GM21737 (cell line): ENCODE measurements at regions not wholly inside any gene's neighbourhood (a gene's known extent, or its start where the extent isn't known, plus 50 kb on each side); places are given as distances from the start of the nearest gene placed in this dataset.

Experiments
- ATAC-seq: cut with Tn5 transposase; IDR thresholded peaks from one replicate; pipeline ENCODE4 v1.9.1; 2021; ENCODE audit warnings: mild to moderate bottlenecking, moderate library complexity; ENCODE audit not compliant: unreplicated experiment

DNA sequence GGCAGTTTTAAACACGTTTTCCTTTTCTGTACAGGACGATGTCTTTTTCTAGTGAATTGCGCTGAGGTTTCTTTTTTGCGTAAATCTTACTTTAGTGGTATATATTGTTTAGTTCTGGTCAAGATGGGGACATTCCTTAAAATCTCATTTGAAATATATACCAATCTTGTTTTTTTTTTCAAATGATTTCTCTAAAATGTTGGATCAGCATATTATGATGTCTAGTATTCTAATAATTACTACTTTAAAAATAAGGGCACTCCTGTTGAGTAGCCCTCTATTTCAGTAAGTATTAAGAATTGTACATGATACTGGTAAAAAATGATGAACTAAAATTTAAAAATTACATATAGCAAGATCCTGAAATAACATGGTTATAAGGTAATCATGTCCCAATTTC is 224.1 kb upstream of the ARHGAP24 start:
- no peak for ATAC-seq

DNA sequence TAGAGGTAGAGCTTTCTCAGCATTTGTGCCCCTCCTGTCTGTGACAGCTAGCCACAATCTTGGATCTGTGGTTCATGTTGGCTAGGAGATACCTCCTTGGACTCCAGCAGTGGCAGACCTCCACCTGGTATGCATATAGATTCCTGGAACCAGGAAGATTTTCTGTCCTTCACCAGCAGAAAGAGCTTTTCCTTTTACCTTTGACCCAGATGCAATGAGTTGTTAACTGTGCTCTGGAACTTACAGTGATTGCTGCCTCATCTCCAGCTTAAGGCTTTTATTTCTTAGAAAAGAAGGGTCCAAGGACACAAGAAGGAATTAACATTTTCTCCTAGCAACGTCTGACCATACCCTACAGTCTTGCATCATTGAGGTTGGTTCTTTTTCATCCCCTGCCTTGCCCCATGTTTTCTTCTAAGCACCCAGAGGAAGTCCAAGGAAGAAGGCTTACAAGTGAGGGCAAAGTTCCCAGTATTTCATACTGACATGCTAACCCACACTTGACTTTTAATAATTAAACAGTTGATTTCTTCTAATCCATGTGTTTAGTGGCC is 217.1 kb upstream of the ARHGAP24 start:
- ATAC-seq = no peak

DNA sequence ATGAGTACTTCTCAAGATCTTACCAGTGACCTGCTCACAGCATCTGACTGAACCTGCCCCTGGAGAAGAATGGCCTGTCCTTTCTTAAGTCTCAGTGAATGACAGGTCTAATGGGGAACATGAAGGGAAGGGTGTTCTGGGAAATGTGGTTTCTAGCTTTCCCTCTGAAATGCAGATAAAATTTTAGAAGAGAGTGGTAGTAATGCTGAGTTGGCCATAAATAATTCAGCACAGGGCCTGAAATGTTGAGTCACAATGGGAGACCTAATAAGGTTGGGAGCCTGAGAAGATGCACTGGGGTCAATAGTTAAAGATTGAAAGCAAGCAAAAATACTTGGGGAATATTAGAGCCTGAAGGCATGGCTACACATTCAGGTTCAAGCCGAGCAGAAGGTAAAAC is 214.9 kb upstream of the ARHGAP24 start:
- ATAC-seq = no peak

DNA sequence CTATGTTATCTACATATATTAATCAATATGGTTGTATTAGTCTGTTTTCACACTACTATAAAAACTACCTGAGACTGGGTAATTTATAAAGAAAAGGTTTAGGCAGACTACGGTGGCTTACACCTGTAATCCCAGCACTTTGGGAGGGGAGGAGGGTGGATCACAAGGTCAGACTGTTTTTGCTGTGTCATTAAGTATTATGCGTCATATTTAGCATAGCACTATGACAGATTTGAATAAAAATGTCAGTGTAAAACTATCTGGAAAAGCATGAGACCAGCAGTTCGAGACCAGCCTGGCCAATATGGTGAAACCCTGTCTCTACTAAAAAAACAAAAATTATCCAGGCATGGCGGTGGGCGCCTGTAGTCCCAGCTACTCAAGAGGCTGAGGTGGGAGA is 209.7 kb upstream of the ARHGAP24 start:
- ATAC-seq = no peak

DNA sequence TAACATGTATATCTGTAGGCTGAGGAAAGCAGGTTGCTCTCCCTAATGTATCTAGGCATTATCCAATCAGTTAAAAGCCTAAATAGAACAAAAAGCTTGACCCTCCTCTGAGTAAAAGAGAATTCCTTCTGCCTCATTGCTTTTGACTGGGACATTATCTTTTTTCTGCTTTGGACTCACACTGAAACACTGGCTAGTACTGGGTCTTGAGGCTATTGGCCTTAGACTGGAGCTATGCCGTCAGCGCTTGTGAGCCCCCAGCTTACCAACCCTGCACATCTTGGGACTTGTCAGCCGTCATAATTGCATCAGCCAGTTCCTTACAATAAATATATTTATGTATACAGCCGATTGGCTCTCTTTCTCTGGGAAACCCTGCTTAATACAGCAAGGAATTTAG is 206.8 kb upstream of the ARHGAP24 start:
- no peak for ATAC-seq

DNA sequence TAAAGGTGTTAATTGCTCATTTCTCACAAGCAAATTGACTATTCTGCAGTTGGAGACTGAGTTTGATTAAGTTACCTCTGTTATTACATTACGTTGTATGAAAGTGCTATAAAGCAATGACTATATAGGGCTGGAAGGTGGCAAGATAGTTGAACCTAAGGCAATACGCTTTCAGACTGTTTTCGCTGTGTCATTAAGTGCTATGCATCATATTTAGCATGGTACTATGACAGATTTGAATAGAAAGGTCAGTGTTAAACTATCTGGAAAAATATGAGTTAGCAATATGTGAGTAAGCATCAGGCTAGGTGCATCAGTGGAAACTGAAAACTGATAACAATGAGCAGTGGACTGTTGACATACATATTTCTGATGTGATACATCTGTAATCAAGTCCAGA is 206.0 kb upstream of the ARHGAP24 start:
- ATAC-seq = no peak

DNA sequence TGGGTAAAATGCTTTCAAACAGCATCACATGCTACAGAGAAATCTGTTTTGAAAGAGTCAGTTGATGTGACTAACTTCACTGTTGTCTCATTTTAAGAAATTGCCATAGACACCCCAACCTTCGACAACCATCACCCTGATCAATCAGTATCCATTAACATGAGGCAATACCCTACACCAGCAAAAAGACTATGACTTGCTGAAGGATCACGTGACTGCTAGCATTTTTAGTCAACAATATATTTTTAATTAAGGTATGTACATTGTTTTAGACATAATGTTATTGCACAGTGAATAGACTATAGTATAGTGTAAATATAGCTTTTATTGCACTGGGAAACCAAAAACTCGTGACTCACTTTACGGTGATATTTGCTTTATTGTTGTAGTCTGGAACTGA is 200.0 kb upstream of the ARHGAP24 start:
- ATAC-seq = no peak

DNA sequence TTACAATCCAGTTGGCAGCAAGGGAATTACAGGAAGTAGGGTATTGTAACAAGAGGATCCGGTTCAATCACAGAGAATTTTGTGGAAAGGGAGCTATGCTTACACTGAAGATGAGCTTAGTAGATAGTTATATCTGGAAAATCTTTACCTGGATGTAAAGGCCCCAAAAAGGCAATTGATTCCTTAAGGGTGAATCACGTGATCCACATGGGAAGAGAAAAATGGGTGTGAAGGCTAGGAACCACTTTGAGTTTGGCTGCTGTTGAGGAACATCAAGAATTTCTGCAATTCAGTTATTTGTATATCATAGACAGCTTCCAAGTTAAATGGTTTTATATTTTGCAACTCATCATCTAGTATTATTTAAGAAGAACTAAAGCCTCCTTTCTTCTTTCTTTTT is 194.0 kb upstream of the ARHGAP24 start:
- ATAC-seq = no peak

DNA sequence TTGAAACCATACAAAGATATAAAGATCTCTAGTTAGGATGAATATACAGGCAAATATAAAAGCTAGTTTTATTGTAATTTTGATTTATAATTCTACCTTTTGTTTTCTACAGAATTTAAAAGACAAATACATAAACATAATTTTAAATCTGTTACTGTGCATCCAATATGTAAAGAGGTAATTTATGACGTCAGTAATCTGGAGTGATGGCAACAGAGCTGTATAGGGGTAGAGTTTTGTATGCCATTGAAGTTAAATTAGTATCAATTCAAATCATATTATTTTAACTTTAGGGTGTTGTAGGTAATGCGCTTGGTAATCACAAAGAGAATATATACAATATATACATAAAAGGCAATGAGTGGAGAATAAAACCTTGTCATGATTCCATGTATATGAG is 183.7 kb upstream of the ARHGAP24 start:
- ATAC-seq = no peak

DNA sequence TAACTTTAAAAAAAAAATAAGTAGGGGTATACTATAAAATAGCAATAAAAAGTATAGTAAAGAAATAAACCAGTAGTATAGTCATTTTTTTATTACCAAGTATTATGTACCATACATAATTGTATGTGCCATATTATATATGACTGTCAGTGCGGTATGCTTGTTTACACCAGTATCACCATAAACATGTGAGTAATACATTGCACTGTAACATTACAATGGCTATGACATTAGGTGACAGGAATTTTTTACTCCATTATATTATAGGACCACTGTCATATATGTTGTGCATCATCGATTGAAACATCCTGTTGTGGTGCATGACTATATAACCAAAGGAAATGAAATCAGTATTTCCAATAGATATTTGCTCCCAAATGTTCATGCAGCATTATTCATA is 176.9 kb upstream of the ARHGAP24 start:
- no peak for ATAC-seq

DNA sequence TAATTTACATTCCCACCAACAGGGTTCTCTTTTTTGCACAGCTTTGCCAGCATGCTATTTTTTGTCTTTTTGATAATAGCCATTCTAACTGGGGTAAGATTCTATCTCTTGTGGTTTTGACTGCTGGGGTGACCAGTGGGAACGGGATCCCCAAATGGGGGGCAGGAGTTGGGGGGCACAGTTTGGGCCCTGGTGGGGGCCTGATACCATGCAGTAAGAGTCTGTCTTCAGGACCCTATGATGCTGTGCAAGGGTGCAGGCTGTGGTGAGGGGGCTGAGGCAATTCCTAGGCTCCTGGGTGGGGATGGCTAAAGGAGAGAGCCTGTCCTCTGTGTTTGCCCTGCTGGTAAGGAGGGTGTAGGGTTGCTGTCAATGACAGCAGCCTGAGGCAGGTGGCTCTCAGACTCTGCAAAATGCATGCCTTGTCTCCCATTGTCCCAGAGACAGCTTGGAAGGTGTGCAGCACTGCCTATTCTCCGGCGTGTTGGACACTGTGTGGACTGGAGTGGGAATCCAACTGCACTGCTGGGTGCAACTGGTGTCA is 172.7 kb upstream of the ARHGAP24 start:
- ATAC-seq = no peak

DNA sequence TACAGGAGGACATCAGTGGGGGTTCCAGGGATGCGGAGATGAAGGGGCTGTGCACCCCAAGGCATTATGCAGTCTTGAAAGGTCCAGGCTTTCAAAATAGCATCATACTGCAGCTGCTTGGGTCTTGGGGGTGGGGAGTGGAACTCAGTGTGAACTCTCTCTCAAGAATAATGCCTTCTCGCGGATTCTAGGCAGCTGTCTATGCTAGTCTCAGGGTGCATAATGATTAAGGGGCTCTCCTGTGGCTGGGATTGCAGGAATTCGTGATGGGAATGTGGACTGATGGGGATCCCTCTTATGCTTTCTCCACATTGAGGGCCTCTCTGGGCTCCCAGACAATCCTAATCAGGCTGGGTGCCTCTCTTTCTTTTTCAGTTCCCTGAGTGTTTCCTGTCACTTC is 172.2 kb upstream of the ARHGAP24 start:
- ATAC-seq = no peak

DNA sequence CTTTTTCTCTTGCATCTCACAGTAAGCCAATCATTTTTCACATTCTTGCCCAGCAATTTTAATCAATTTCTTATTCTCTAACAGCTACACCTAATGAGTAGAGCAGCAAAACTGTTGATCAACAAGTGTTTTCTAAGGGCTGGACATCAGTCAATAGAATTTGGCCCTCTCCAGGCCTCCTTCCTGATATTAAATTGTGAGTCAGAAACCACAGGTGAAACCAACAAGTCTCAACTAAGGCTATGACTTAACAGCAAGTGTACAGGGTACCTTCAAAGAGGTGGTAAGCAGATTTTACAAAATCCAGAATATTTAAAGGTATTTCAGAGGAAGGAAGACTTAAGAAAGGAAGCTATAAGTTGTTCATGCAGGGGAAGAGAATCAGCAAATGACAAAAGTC is 156.5 kb upstream of the ARHGAP24 start:
- no peak for ATAC-seq

DNA sequence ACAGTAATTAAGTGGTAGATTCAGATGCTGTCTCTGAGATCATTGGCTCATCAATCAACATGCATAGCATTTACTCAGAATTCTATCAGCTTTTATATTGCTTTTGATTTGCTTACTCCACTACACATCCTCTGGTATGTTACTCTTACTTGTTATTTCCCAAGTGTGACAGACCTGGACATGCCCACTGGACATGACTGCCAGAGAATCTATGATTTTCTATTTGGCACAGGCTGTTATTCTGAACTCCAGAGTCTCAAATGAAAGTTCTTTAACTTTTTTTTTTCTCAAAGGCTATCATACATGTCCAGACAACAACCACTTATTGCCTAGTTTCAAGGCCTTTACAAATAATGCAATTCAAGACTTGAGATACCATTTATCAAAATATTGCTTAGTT is 116.1 kb upstream of the ARHGAP24 start:
- ATAC-seq = no peak

DNA sequence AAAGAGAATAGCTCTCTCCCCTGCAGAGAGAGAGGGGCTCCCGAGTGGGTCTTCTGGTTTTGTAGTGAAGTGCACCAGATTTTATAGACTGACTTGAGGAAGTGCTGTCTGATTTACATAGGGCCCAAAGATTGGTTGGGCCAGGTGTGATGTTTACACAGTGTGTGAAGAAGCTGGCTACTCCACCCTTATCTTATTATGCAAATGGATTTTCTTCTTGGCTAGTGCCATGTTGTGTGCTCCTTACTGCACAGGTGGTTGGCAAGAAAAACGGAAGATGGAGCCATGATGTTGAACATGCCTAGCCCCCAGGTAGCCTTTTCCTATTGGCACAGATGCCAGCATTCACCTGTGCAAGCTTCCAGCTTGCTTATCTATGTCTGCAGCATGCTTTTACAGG is 112.4 kb upstream of the ARHGAP24 start:
- no peak for ATAC-seq

DNA sequence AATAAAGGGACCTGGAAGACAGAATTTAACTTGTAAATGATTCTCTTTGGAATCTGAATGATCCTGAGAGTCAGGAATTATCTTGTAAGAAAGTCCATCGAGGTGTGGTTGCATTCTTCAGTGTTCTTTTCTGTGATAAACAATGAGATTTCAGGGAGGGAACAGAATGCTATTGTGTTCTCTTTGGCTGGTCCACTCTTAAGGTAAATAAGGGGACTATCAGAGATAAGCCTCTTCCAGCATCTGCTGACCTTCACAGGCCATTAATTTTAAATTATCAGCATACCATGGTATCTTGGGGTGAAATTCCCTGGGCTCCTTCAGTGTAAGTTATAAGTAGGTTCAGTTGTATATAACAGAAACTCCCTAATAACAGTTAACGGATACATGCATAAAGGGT is 107.1 kb upstream of the ARHGAP24 start:
- ATAC-seq = no peak

DNA sequence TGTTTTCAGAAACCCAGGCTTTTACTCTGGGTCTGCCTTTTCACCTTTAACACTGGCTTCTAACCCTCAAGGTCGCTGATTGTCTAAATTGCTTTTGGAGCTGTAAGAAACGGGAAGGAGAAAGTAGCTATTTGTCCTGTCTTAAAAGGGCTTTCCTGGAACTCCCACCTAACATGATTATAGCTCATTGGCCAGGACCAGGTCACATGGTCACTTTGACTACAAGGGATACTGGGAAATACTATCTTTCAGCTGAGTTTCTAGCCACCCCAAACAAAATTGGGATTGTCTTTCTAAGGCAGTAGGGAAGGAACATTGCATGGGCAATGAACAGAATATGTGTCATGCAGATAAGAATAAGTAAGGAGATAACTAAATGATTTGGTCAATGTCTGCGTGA is 106.7 kb upstream of the ARHGAP24 start:
- no peak for ATAC-seq

DNA sequence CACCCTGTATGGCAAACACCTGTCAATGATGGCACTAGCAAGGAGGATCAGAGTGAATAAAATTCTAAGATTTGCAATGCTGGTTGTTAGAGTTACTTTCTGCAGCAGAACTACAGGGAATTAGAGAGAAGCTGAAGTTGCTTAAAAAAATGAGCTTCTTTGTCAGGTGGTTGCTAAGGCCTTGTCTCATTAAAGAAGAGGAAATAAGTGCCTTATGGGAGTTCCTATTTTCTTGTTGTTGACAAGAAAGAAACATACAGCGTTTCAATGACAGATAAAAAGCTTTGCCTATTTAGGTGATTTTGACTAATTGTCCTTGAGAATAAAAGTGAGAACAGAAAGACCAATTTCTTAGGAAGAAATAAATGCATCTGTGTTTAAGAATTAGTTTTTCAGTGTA is 106.0 kb upstream of the ARHGAP24 start:
- ATAC-seq = no peak

DNA sequence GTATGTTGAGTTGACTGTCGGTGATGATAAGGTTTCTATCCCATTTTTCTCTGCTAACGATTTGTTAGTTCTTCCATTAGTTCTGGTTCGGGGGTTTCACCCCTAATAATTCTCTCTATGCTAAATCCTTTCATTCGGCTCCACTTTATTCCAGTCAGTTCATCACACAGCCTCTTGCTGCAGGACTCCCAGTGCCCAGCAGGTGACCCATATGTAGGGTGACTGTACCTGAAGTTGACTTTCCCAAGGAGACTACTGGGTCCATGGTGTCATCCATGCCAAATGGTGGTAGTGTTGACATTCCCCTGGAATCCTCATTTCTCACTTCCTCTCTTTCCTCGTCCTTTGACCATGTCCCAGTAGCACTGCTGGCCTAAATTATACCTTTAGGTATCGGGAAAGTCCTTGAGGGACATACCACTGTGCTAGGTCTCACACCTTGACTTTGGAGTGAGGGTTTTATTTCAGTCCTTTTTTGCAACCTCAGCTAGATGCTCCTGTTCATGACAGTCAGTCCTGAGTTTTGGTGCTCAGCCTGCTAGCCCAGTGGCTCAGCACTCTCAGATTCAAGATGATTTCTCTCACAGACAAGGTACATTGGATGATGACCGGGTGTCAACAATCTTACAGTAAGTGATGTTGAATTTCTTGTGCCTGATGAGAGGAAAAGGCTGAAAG is 105.1 kb upstream of the ARHGAP24 start:
- no peak for ATAC-seq

DNA sequence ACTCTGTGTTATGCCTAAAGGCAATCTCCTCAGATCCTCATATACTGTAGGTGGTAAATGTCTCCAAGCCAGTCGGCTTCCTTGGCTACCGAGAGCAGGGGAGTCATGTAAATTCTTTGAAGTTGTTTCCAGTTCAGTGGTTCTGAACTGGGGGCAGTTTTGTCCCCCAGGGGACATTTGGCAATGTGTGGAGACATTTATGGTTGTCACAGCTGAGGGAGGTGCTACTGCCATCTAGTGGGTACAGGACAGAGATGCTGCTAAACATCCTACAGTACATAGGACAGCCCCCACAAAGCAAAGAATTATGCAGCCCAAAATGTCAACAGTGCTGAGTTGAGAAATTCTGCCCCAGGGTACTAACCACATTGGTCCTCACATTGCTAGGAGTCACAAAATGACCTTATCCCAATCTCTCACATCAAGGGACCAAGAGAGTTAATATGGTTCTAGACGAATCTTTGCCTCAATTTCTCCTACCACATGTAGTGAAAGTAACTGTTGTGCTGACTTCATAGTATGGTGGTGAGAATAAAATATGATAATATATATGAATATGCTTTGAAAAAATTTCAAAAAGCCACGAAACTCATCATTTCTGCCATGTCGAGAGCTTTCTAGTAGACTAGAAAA is 104.4 kb upstream of the ARHGAP24 start:
- peak; percentile 89 for ATAC-seq

DNA sequence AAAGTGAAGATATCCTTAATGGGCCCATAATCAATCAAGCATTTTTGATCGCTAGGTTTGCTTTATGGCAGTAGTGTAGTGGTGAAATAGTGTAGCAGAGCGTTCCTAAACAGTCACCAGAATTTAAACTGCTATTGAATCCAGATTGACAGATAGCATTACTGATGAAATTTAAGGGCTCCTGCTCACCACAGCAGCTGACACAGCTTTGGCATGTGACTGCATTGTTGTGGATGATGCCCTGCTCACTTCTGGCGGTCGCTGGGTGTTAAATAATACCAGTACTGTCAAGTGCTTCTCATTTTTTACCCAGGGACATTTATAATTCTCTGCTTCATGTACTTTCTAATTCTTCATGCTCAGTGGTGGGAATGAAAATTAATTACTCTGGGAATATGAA is 102.0 kb upstream of the ARHGAP24 start:
- ATAC-seq = no peak

DNA sequence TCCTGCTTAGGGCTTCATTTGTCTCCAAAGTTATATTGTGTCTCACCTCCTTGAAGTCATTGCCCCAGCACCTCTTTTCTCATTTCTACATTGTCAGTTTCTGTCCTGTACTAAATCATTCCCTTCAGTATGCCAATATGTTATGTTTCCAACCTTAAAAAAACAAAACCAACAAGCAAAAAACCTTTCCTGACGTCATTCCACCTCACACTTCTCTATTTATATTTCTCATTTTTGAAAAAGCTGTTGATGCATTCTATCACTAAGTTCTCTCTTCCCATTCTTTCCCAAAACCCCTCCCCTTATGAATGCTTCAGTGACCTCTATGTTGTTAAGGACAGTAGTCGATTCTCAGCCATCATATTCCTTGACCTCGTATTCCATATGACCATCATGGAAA is 98.7 kb upstream of the ARHGAP24 start:
- no peak for ATAC-seq
